DND-41 (cell line): ENCODE measurements at regions not wholly inside any gene's neighbourhood (a gene's known extent, or its start where the extent isn't known, plus 50 kb on each side); places are given as distances from the start of the nearest gene placed in this dataset.

Source experiments
- CTCF ChIP-seq: IDR thresholded peaks from 2 replicates; pipeline ENCODE4 v1.5.1; 2012; ENCODE audit warnings: borderline replicate concordance, low read length, moderate library complexity, mild to moderate bottlenecking; ENCODE audit not compliant: poor library complexity, severe bottlenecking; ENCODE audit errors: extremely low read depth
- EZH2 ChIP-seq: IDR thresholded peaks from 3 replicates; pipeline ENCODE4 v1.6.1; 2012; ENCODE audit warnings: borderline replicate concordance, low read depth, mild to moderate bottlenecking, moderate library complexity, low read length, inconsistent platforms; ENCODE audit not compliant: severe bottlenecking

DNA sequence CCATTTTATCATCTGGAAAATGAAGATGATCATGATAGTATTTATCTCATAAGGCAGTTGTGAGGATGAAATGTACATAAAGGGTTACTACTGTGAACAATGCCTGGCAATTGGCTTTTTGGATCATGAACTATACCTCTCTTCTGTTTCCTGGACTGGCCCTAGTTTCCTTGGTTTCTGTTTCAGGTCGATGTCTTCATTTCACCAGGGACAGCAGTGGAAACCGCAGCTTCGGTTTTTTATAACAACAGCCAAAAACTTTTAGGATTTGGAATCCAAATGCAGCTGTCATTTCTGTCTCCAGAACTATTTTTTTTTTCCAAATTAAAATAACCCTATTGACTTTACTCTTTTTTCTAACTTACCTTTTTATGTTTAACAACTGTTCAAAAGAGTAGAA, 425.1 kb downstream of the RND3 start:
- TF ChIP-seq CTCF (no peak), EZH2 (no peak)
